Keratinocyte (primary cell): ENCODE measurements at regions not wholly inside any gene's neighbourhood (a gene's known extent, or its start where the extent isn't known, plus 50 kb on each side); places are given as distances from the start of the nearest gene placed in this dataset.

Source experiments
- DNase-seq: peaks from one replicate; pipeline ENCODE4 v3.0.0-alpha.2; 2011; ENCODE audit warnings: low read depth, missing footprints, low spot score
- FAIRE-seq: peaks from 2 replicates; lab custom pipeline; 2011; peaks lifted over from hg19 to GRCh38; lab: Jason Lieb, UNC
- H2AFZ ChIP-seq: 2 replicates; pipeline ENCODE4 v1.6.0; 2012; ENCODE audit warnings: low read length, control low read depth, inconsistent platforms; ENCODE audit not compliant: control insufficient read depth
- H3K27ac ChIP-seq: 2 replicates; pipeline ENCODE4 v1.5.1; 2011; ENCODE audit warnings: low read length; ENCODE audit not compliant: control insufficient read depth, insufficient read depth
- H3K27me3 ChIP-seq: 3 replicates; pipeline ENCODE4 v1.6.0; 2011; ENCODE audit warnings: low read length; ENCODE audit not compliant: control insufficient read depth, insufficient read depth; ENCODE audit errors: extremely low read depth
- H3K36me3 ChIP-seq, 2 experiments: 2 replicates in 1 of 2; 3 replicates in 1 of 2; pipeline ENCODE4 v1.5.1; 2011; ENCODE audit warnings: low read length in 2 of 2, mild to moderate bottlenecking in 1 of 2; ENCODE audit not compliant: control insufficient read depth in 2 of 2, insufficient read depth in 2 of 2; ENCODE audit errors: extremely low read depth in 1 of 2
- H3K4me1 ChIP-seq: 3 replicates; pipeline ENCODE4 v1.5.1; 2011; ENCODE audit warnings: low read length; ENCODE audit not compliant: control insufficient read depth, insufficient read depth; ENCODE audit errors: extremely low read depth
- H3K4me2 ChIP-seq: 3 replicates; pipeline ENCODE4 v1.6.0; 2011; ENCODE audit warnings: low read depth, low read length; ENCODE audit not compliant: control insufficient read depth, insufficient read depth; ENCODE audit errors: extremely low read depth
- H3K4me3 ChIP-seq, 3 experiments: fragments of 200-600 bp in 1 of 3; sonication (generic) in 1 of 3; 2 replicates in 2 of 3; 3 replicates in 1 of 3; pipeline ENCODE4 v1.5.1; 2011 to 2016; ENCODE audit warnings: low read length in 3 of 3, mild to moderate bottlenecking in 3 of 3, control low read depth in 2 of 3, inconsistent platforms in 1 of 3, low read depth in 1 of 3, mixed read lengths in 1 of 3, mixed run types in 1 of 3, moderate library complexity in 1 of 3; ENCODE audit not compliant: control insufficient read depth in 2 of 3, insufficient read depth in 2 of 3; ENCODE audit errors: extremely low read depth in 1 of 3
- H3K79me2 ChIP-seq: 2 replicates; pipeline ENCODE4 v1.6.0; 2012; ENCODE audit warnings: low read length; ENCODE audit not compliant: control insufficient read depth, insufficient read depth
- H3K9ac ChIP-seq: 3 replicates; pipeline ENCODE4 v1.6.0; 2011; ENCODE audit warnings: low read length; ENCODE audit not compliant: control insufficient read depth, insufficient read depth; ENCODE audit errors: extremely low read depth
- H3K9me1 ChIP-seq: 3 replicates; pipeline ENCODE4 v1.6.0; 2011; ENCODE audit warnings: low read length; ENCODE audit not compliant: control insufficient read depth, insufficient read depth; ENCODE audit errors: extremely low read depth
- H3K9me3 ChIP-seq: 2 replicates; pipeline ENCODE4 v1.5.1; 2012; ENCODE audit warnings: low read depth, low read length; ENCODE audit not compliant: control insufficient read depth
- H4K20me1 ChIP-seq: 3 replicates; pipeline ENCODE4 v1.6.0; 2011; ENCODE audit warnings: low read length; ENCODE audit not compliant: control insufficient read depth, insufficient read depth; ENCODE audit errors: extremely low read depth
- EZH2 ChIP-seq: IDR thresholded peaks from one replicate; pipeline ENCODE4 v1.6.1; 2012; ENCODE audit warnings: inconsistent platforms, mild to moderate bottlenecking, low read length, moderate library complexity
- dilution Hi-C: fragments of 300-500 bp; cut with MboI; formaldehyde crosslinking; loops from one replicate; pipeline ENCODE4 v1.7.0; 2020; ENCODE audit warnings: low sequenced_read_pairs; ENCODE audit not compliant: extremely low pct_ligation_motif_present
- TF ChIP-seq, protein P1 (sequence below), 3 experiments: IDR thresholded peaks in 1 of 3; conservative IDR thresholded peaks in 1 of 3; optimal IDR thresholded peaks in 1 of 3; 2 replicates in 2 of 3; 3 replicates in 1 of 3; pipeline versions ENCODE3 to v1.5.1; 2011; ENCODE audit warnings: low read length in 3 of 3, mild to moderate bottlenecking in 3 of 3, moderate library complexity in 2 of 3, control low read depth in 1 of 3, inconsistent platforms in 1 of 3; ENCODE audit not compliant: insufficient read depth in 2 of 3; ENCODE audit errors: extremely low read depth in 1 of 3

DNA sequence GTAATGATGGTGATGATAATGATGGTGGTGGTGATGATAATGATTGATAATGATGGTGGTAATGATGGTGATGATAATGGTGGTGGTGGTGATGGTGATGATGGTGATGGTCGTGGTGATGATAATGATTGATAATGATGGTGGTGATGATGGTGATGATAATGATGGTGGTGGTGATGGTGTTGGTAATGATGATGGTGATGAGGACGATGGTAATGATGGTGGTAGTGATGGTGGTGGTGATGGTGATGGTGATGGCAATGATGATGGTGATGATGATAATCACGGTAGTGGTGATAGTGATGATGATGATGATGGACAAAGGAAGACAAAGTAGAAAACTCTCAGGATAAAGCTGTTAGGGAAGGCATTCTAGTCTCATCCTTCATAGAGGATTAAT is 310.5 kb downstream of the MSX2 start:
- Histone ChIP-seq H3K4me2 (no peak overlapping the region), H3K27me3 (no peaks in the 10 kb centered on the region), H4K20me1 (no peaks in the 10 kb centered on the region), H3K9me1 (no peaks in the 10 kb centered on the region), H3K4me3 (no peak overlapping the region), H3K4me1 (no peaks in the 10 kb centered on the region), H3K9me3 (peaks cover 5% of the 10 kb centered on the region), H3K27ac (no peak overlapping the region), H3K36me3 (no peaks in the 10 kb centered on the region), H2AFZ (no peak overlapping the region), H3K9ac (no peak overlapping the region), H3K79me2 (no peaks in the 10 kb centered on the region)
- no peak for DNase-seq
- dilution Hi-C loops = no loop called here
- no peak for TF ChIP-seq EZH2
- TF ChIP-seq, protein P1, sequence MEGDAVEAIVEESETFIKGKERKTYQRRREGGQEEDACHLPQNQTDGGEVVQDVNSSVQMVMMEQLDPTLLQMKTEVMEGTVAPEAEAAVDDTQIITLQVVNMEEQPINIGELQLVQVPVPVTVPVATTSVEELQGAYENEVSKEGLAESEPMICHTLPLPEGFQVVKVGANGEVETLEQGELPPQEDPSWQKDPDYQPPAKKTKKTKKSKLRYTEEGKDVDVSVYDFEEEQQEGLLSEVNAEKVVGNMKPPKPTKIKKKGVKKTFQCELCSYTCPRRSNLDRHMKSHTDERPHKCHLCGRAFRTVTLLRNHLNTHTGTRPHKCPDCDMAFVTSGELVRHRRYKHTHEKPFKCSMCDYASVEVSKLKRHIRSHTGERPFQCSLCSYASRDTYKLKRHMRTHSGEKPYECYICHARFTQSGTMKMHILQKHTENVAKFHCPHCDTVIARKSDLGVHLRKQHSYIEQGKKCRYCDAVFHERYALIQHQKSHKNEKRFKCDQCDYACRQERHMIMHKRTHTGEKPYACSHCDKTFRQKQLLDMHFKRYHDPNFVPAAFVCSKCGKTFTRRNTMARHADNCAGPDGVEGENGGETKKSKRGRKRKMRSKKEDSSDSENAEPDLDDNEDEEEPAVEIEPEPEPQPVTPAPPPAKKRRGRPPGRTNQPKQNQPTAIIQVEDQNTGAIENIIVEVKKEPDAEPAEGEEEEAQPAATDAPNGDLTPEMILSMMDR (optimal IDR thresholded peaks at IDR 0.05 in 1 of 3, IDR thresholded peaks at IDR 0.05 in 1 of 3, conservative IDR thresholded peaks at IDR 0.05 in 1 of 3; ENCODE audit: extremely low read depth in 1 of 3, insufficient read depth in 2 of 3, low read length in 3 of 3) = no peak
- no peak for FAIRE-seq

DNA sequence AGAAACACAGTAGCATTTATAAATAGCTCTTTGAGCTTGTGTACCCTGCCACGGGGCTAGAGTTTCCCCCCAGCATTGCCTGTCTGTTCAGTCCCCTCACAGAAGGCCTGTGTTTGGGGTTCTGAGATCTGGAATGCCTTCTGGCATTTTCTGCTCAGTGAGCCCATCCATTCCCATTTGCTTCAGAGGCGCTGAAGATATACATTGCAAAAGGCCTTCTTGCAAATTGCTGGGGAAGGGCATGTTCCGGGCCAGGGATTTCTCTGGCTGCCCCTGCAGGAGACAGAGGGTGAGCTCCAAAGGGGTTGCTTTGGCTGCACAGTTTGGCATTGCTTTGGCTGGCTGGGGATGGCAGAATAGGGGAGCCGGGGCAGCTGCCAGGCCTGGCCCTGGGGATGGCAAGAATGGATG is 308.4 kb downstream of the MSX2 start:
- no peak for DNase-seq

More for the DNA sequence above, 308.4 kb downstream of the MSX2 start:
- Histone ChIP-seq H3K36me3 (no peaks in the 10 kb centered on the region), H2AFZ (no peak overlapping the region), H3K27me3 (no peaks in the 10 kb centered on the region), H3K27ac (no peak overlapping the region), H3K9ac (no peak overlapping the region), H3K4me3 (no peak overlapping the region), H3K79me2 (no peaks in the 10 kb centered on the region), H3K9me3 (peaks cover 5% of the 10 kb centered on the region), H3K4me1 (no peaks in the 10 kb centered on the region), H3K9me1 (no peaks in the 10 kb centered on the region), H4K20me1 (no peaks in the 10 kb centered on the region), H3K4me2 (no peak overlapping the region)
- dilution Hi-C loops = no loop called here
- TF ChIP-seq, protein P1 (optimal IDR thresholded peaks at IDR 0.05 in 1 of 3, IDR thresholded peaks at IDR 0.05 in 1 of 3, conservative IDR thresholded peaks at IDR 0.05 in 1 of 3; ENCODE audit: extremely low read depth in 1 of 3, insufficient read depth in 2 of 3, low read length in 3 of 3) = no peak
- no peak for TF ChIP-seq EZH2
- no peak for FAIRE-seq
